HEK293 (cell line): ENCODE measurements at regions not wholly inside any gene's neighbourhood (a gene's known extent, or its start where the extent isn't known, plus 50 kb on each side); places are given as distances from the start of the nearest gene placed in this dataset.

Source experiments
- CTCF ChIA-PET: fragments of 350-600 bp; formaldehyde crosslinking; extraction: SDS; loops from one replicate; lab custom pipeline; 2021; ENCODE audit warnings: antibody characterized with exemption; lab: Yijun Ruan, JAX
- POLR2A ChIA-PET: fragments of 300-600 bp; formaldehyde crosslinking; extraction: SDS; loops from one replicate; lab custom pipeline; 2020; ENCODE audit warnings: antibody characterized with exemption, inconsistent platforms; lab: Yijun Ruan, JAX
- H3K27ac ChIP-seq: fragments of 200-500 bp; sonication (Bioruptor generic); 2 replicates; pipeline ENCODE4 v1.5.1; 2014; ENCODE audit warnings: low read depth, low read length, control low read depth, inconsistent platforms; ENCODE audit errors: extremely low read depth
- H3K36me3 ChIP-seq, 2 experiments: fragments of 200-500 bp in 1 of 2; sonication (Bioruptor generic) in 1 of 2; 1 replicate in 1 of 2; 2 replicates in 1 of 2; pipeline ENCODE4 v1.5.1; 2014 to 2017; ENCODE audit warnings: inconsistent platforms in 2 of 2, low read length in 2 of 2; ENCODE audit not compliant: control insufficient read depth in 2 of 2, insufficient read depth in 1 of 2
- H3K4me1 ChIP-seq: fragments of 200-500 bp; sonication (Bioruptor generic); 2 replicates; pipeline ENCODE4 v1.5.1; 2014; ENCODE audit warnings: mild to moderate bottlenecking, low read length, inconsistent platforms; ENCODE audit not compliant: control insufficient read depth, insufficient read depth
- H3K4me3 ChIP-seq: 2 replicates; pipeline ENCODE4 v1.5.1; 2011; ENCODE audit warnings: low read depth, mild to moderate bottlenecking, control low read depth, low read length, moderate library complexity
- H3K9me3 ChIP-seq: fragments of 200-500 bp; sonication (Bioruptor generic); 2 replicates; pipeline ENCODE4 v1.5.1; 2014; ENCODE audit warnings: low read depth, low read length, inconsistent platforms; ENCODE audit not compliant: control insufficient read depth, insufficient read depth
- ATF2 ChIP-seq: fragments of 450-650 bp; formaldehyde crosslinking; IDR thresholded peaks from 2 replicates; pipeline ENCODE4 v1.5.1; 2016; ENCODE audit warnings: missing biosample characterization, missing genetic modification characterization, low read depth
- ELK4 ChIP-seq: IDR thresholded peaks from 2 replicates; pipeline ENCODE4 v1.6.1; 2011; ENCODE audit warnings: mild to moderate bottlenecking, low read depth, low read length, borderline replicate concordance
- PATZ1 ChIP-seq: fragments of 450-650 bp; formaldehyde crosslinking; IDR thresholded peaks from 2 replicates; pipeline ENCODE4 v1.5.1; 2016; ENCODE audit warnings: missing biosample characterization, missing genetic modification characterization
- ZBTB26 ChIP-seq: fragments of 450-650 bp; formaldehyde crosslinking; optimal IDR thresholded peaks from 2 replicates; pipeline ENCODE3; 2016; ENCODE audit warnings: missing biosample characterization, mild to moderate bottlenecking, missing genetic modification characterization
- ZNF184 ChIP-seq: fragments of 450-650 bp; IDR thresholded peaks from 2 replicates; pipeline ENCODE4 v1.5.1; 2018; ENCODE audit warnings: missing biosample characterization, mild to moderate bottlenecking, missing genetic modification characterization
- ZNF266 ChIP-seq: fragments of 450-650 bp; formaldehyde crosslinking; IDR thresholded peaks from 2 replicates; pipeline ENCODE4 v1.5.1; 2016; ENCODE audit warnings: missing biosample characterization, missing genetic modification characterization, low read depth
- ZNF280D ChIP-seq: fragments of 450-650 bp; formaldehyde crosslinking; IDR thresholded peaks from 2 replicates; pipeline ENCODE4 v1.5.1; 2016; ENCODE audit warnings: missing biosample characterization, missing genetic modification characterization
- ZNF426 ChIP-seq: fragments of 450-650 bp; formaldehyde crosslinking; IDR thresholded peaks from 2 replicates; pipeline ENCODE4 v1.5.1; 2017; ENCODE audit warnings: missing biosample characterization, missing genetic modification characterization, mild to moderate bottlenecking, inconsistent platforms, moderate library complexity
- ZNF530 ChIP-seq: fragments of 450-650 bp; formaldehyde crosslinking; IDR thresholded peaks from 2 replicates; pipeline ENCODE4 v1.5.1; 2016; ENCODE audit warnings: low read depth, missing biosample characterization, missing genetic modification characterization
- ZNF600 ChIP-seq: fragments of 450-650 bp; formaldehyde crosslinking; IDR thresholded peaks from 2 replicates; pipeline ENCODE4 v1.5.1; 2016; ENCODE audit warnings: missing biosample characterization, missing genetic modification characterization
- ZNF645 ChIP-seq: fragments of 450-650 bp; formaldehyde crosslinking; IDR thresholded peaks from 2 replicates; pipeline ENCODE4; 2016; ENCODE audit warnings: missing biosample characterization, missing genetic modification characterization
- ZNF677 ChIP-seq: fragments of 450-650 bp; IDR thresholded peaks from 2 replicates; pipeline ENCODE4 v1.5.0; 2018; ENCODE audit warnings: missing biosample characterization, mild to moderate bottlenecking, missing genetic modification characterization, moderate library complexity
- ZNF76 ChIP-seq: fragments of 450-650 bp; formaldehyde crosslinking; IDR thresholded peaks from 2 replicates; pipeline ENCODE4; 2016; ENCODE audit warnings: low read depth, missing biosample characterization, missing genetic modification characterization, borderline replicate concordance

- TF ChIP-seq ZNF76 (tag by site-specific recombination): no peak
These were observed 319.6 kb upstream of the CLINT1 start (continued) for GRCh38 chr5:158178535-158178934.

- H3K36me3 ChIP-seq: no peaks in the 10 kb centered on the region
- H3K4me3 ChIP-seq: no peak overlapping the region
- TF ChIP-seq ZNF184 (tag by site-specific recombination) (no peak), ATF2 (no peak), ELK4 (no peak), ZBTB26 (no peak), ZNF280D (tag by site-specific recombination) (no peak), ZNF677 (tag by site-specific recombination) (no peak), ZNF266 (tag by site-specific recombination) (no peak), ZNF645 (tag by site-specific recombination) (no peak), ZNF530 (tag by site-specific recombination) (no peak), PATZ1 (tag by site-specific recombination) (no peak), ZNF600 (no peak), ZNF426 (tag by site-specific recombination) (no peak)
- H3K4me1 ChIP-seq: peaks cover 15% of the 10 kb centered on the region
- POLR2A ChIA-PET: no interaction called here
- no peak overlapping the region for H3K27ac ChIP-seq
- H3K9me3 ChIP-seq: no peaks in the 10 kb centered on the region
- CTCF ChIA-PET: interaction anchor here (0.9 to 3.7 kb wide), 5 partner anchors 102 to 929 kb away, joined by 3 to 60 read pairs (median 6); partner anchors contain the start of gene EBF1
These were observed 318.2 kb upstream of the CLINT1 start for GRCh38 chr5:158177146-158177545.
